ENCODE measurements at regions not wholly inside any gene's neighbourhood (a gene's known extent, or its start where the extent isn't known, plus 50 kb on each side); places are given as distances from the start of the nearest gene placed in this dataset.

GRCh38 chr12:20144341-20144740, 224.0 kb upstream of the PDE3A start:
- CTCF ChIA-PET, result no interaction called here
- intact Hi-C loops (cut with micrococcal nuclease), result no loop called here
- H3K27me3 ChIP-seq (ENCODE audit: insufficient read depth, low read length), result 0 out of 2 replicates have a peak, but pooled peaks cover 3% of the 10 kb centered on the region
- no peaks in the 10 kb centered on the region for H3K9me3 ChIP-seq (ENCODE audit: control insufficient read depth in 1 of 2, insufficient read depth in 1 of 2, low read depth in 1 of 2, low read length in 2 of 2)
- TF ChIP-seq POLR2A (IDR thresholded peaks at IDR 0.05; ENCODE audit: borderline replicate concordance, extremely low read depth, insufficient read depth, insufficient read length) (no peak), REST (IDR thresholded peaks at IDR 0.05; ENCODE audit: low read depth) (no peak), SP1 (IDR thresholded peaks at IDR 0.05; ENCODE audit: low read depth) (no peak), ZBTB33 (IDR thresholded peaks at IDR 0.05; ENCODE audit: extremely low read depth, insufficient replicate concordance, low read length) (no peak), ZNF274 (IDR thresholded peaks at IDR 0.05; ENCODE audit: low read depth, low read length) (no peak), CBX3 (IDR thresholded peaks at IDR 0.05; ENCODE audit: low read depth) (no peak), SRF (IDR thresholded peaks at IDR 0.05; ENCODE audit: low read depth) (no peak), YY1 (IDR thresholded peaks at IDR 0.05; ENCODE audit: extremely low read depth, insufficient replicate concordance, low read depth, low read length) (no peak), MAX (IDR thresholded peaks at IDR 0.05) (no peak), RAD21 (IDR thresholded peaks at IDR 0.05; ENCODE audit: low read depth) (no peak), EZH2 (IDR thresholded peaks at IDR 0.05) (no peak), FOSL1 (IDR thresholded peaks at IDR 0.05; ENCODE audit: low read depth) (no peak), ELF1 (IDR thresholded peaks at IDR 0.05; ENCODE audit: borderline replicate concordance, low read depth) (no peak), EZH2phosphoT487 (IDR thresholded peaks at IDR 0.05; ENCODE audit: borderline replicate concordance) (no peak)
- H3K79me2 ChIP-seq (ENCODE audit: insufficient read depth, low read length), result no peaks in the 10 kb centered on the region
- BruUV-seq (replicated peaks), result no TSS peak
- no peak overlapping the region for H2AFZ ChIP-seq (ENCODE audit: low read depth, low read length, poor library complexity, severe bottlenecking)
- H3K4me2 ChIP-seq (ENCODE audit: low read length), result no peak overlapping the region
- H3K4me3 ChIP-seq (replicated peaks in 1 of 2; ENCODE audit: low read depth in 1 of 2, low read length in 2 of 2), result no peak overlapping the region
- no peak overlapping the region for H3K27ac ChIP-seq (ENCODE audit: low read depth, low read length)
- H3K36me3 ChIP-seq (ENCODE audit: control insufficient read depth in 1 of 2, insufficient read depth in 2 of 2, low read length in 2 of 2), result no peaks in the 10 kb centered on the region
- H4K20me1 ChIP-seq (ENCODE audit: insufficient read depth), result no peaks in the 10 kb centered on the region
- RAD21 ChIA-PET (ENCODE audit: low non-redundant PET in 1 of 2, low total read pairs in 2 of 2, uncharacterized antibody in 2 of 2, unreplicated experiment in 2 of 2), result no interaction called here
- DNase-seq (ENCODE audit: low read depth, low spot score) (no peak), ATAC-seq (no peak)
- no peaks in the 10 kb centered on the region for H3K9me2 ChIP-seq (ENCODE audit: insufficient read depth)
- POLR2A ChIA-PET, result no interaction called here
- H3K9ac ChIP-seq (ENCODE audit: low read length), result no peak overlapping the region
- H3K4me1 ChIP-seq (ENCODE audit: control insufficient read depth in 1 of 2, insufficient read depth in 2 of 2, low read length in 2 of 2), result no peaks in the 10 kb centered on the region
